CD14-positive monocyte (primary cell): ENCODE measurements at regions not wholly inside any gene's neighbourhood (a gene's known extent, or its start where the extent isn't known, plus 50 kb on each side); places are given as distances from the start of the nearest gene placed in this dataset.

Experiments
- DNase-seq, 3 donors: peaks; one replicate each; pipeline ENCODE4 v3.0.0-alpha.2; 2011 to 2022
- H2AFZ ChIP-seq: 2 replicates; pipeline ENCODE4 v1.6.0; 2012; ENCODE audit warnings: mild to moderate bottlenecking, low read depth, low read length, inconsistent platforms; ENCODE audit not compliant: insufficient read depth, poor library complexity, severe bottlenecking
- H3K27ac ChIP-seq, 2 donors: 1 replicate in 1 of 2; 2 replicates in 1 of 2; pipeline ENCODE4 v1.5.1; 2012 to 2013; ENCODE audit warnings: low read length in 2 of 2, control low read depth in 1 of 2, inconsistent platforms in 1 of 2, low read depth in 1 of 2, mild to moderate bottlenecking in 1 of 2
- H3K27me3 ChIP-seq, 2 donors: one replicate each; pipeline versions ENCODE4 v1.6.0 to v1.6.1; 2011 to 2013; ENCODE audit warnings: low read length in 2 of 2; ENCODE audit not compliant: control insufficient read depth in 2 of 2, insufficient read depth in 2 of 2
- H3K36me3 ChIP-seq, 2 donors: replicated peaks in 1 of 2; 1 replicate in 1 of 2; 2 replicates in 1 of 2; pipeline versions ENCODE4 v1.5.1 to v1.6.1; 2012 to 2013; ENCODE audit warnings: low read length in 2 of 2, control low read depth in 1 of 2, inconsistent platforms in 1 of 2, mild to moderate bottlenecking in 1 of 2; ENCODE audit not compliant: insufficient read depth in 2 of 2, control insufficient read depth in 1 of 2
- H3K4me1 ChIP-seq, 2 donors: 1 replicate in 1 of 2; 2 replicates in 1 of 2; pipeline versions ENCODE4 v1.5.1 to v1.6.1; 2012 to 2013; ENCODE audit warnings: low read length in 2 of 2, control low read depth in 1 of 2, inconsistent platforms in 1 of 2, mild to moderate bottlenecking in 1 of 2, moderate library complexity in 1 of 2; ENCODE audit not compliant: insufficient read depth in 2 of 2, control insufficient read depth in 1 of 2
- H3K4me2 ChIP-seq: replicated peaks from 2 replicates; pipeline ENCODE3; 2012; ENCODE audit warnings: low read length, moderate library complexity, mild to moderate bottlenecking; ENCODE audit not compliant: poor library complexity, severe bottlenecking; ENCODE audit errors: extremely low read depth
- H3K4me3 ChIP-seq, 3 experiments: fragments of 200-600 bp in 1 of 3; sonication (generic) in 1 of 3; replicated peaks in 1 of 3; 1 replicate in 2 of 3; 2 replicates in 1 of 3; pipeline ENCODE4 v1.5.1; 2011 to 2013; ENCODE audit warnings: low read length in 3 of 3, mild to moderate bottlenecking in 3 of 3, control low read depth in 2 of 3, low read depth in 2 of 3, inconsistent platforms in 1 of 3, moderate library complexity in 1 of 3
- H3K79me2 ChIP-seq: 2 replicates; pipeline ENCODE4 v1.6.0; 2012; ENCODE audit warnings: mild to moderate bottlenecking, control low read depth, inconsistent platforms, low read length, moderate library complexity; ENCODE audit not compliant: insufficient read depth
- H3K9ac ChIP-seq: 2 replicates; pipeline ENCODE4 v1.6.0; 2017; ENCODE audit warnings: low read length, mild to moderate bottlenecking; ENCODE audit not compliant: insufficient read depth, poor library complexity, severe bottlenecking
- H3K9me3 ChIP-seq, 2 donors: replicated peaks in 1 of 2; 1 replicate in 1 of 2; 2 replicates in 1 of 2; pipeline versions ENCODE4 v1.5.1 to v1.6.1; 2012 to 2013; ENCODE audit warnings: low read length in 2 of 2, control low read depth in 1 of 2; ENCODE audit not compliant: control insufficient read depth in 1 of 2, insufficient read depth in 1 of 2
- H4K20me1 ChIP-seq: 2 replicates; pipeline ENCODE4 v1.6.0; 2012; ENCODE audit warnings: mild to moderate bottlenecking, low read length, control low read depth, moderate library complexity; ENCODE audit not compliant: insufficient read depth
- H3K27ac Mint-ChIP-seq, 7 donors: one replicate each; pipeline ENCODE4 v1.8.0; 2020; ENCODE audit warnings: mild to moderate bottlenecking in 7 of 7, mixed read lengths in 7 of 7, moderate library complexity in 6 of 7, inconsistent platforms in 2 of 7
- H3K27me3 Mint-ChIP-seq, 3 donors: one replicate each; pipeline ENCODE4 v1.8.0; 2021 to 2022; ENCODE audit warnings: low read depth in 3 of 3, mild to moderate bottlenecking in 3 of 3, mixed read lengths in 3 of 3, moderate library complexity in 3 of 3, inconsistent platforms in 1 of 3
- H3K36me3 Mint-ChIP-seq, 2 donors: one replicate each; pipeline ENCODE4 v1.8.0; 2020; ENCODE audit warnings: mixed read lengths in 2 of 2, inconsistent platforms in 1 of 2, mild to moderate bottlenecking in 1 of 2
- H3K4me1 Mint-ChIP-seq: one replicate; pipeline ENCODE4 v1.8.0; 2020; ENCODE audit warnings: mild to moderate bottlenecking, mixed read lengths
- H3K4me3 Mint-ChIP-seq, 2 donors: one replicate each; pipeline ENCODE4 v1.8.0; 2020; ENCODE audit warnings: mild to moderate bottlenecking in 2 of 2, mixed read lengths in 2 of 2, moderate library complexity in 1 of 2
- H3K9me3 Mint-ChIP-seq, 7 donors: one replicate each; pipeline ENCODE4 v1.8.0; 2020 to 2022; ENCODE audit warnings: mixed read lengths in 7 of 7, mild to moderate bottlenecking in 6 of 7, moderate library complexity in 6 of 7, inconsistent platforms in 2 of 7
- WGBS: methylation state at CpG from one replicate; pipeline ENCODE4 v1.1.5; 2013; ENCODE audit warnings: missing lambda C conversion rate; ENCODE audit not compliant: insufficient coverage; 5-methylcytosine and 5-hydroxymethylcytosine counted together
- intact Hi-C, 2 donors: fragments of 100-400 bp; cut with micrococcal nuclease; formaldehyde crosslinking; loops; one replicate each; pipeline versions ENCODE4 v1.15.0 to v1.15.1; 2023
- TF ChIP-seq, protein P1 (sequence below): fragments of 200-600 bp; IDR thresholded peaks from one replicate; pipeline ENCODE4 v1.8.0; 2022; ENCODE audit warnings: antibody characterized with exemption, mild to moderate bottlenecking

DNA sequence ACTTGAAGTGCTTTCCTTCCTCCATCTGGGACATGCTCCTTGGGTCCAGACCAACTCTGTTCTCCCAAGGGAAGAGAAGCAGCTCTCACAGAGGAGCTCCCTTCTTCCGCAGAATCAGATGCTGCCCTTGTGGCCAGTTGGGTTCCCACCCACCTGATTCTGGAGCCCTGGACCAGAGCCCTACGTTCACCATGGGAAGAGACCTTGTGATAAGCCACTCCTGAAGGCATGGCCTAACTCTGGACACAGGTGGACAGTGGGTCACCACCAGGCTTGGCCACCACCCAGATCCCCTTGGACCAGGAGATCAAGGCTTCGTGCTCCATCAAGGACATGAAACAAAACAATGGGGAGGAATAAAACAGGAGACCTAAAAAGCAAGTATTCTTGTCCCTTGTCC lies 172.2 kb downstream of the RPLP1 start:
- intact Hi-C loops: no loop called here
- H4K20me1 ChIP-seq: no peaks in the 10 kb centered on the region
- H3K4me3 Mint-ChIP-seq: no peak overlapping the region
- H3K79me2 ChIP-seq: no peaks in the 10 kb centered on the region
- H3K9me3 ChIP-seq: no peaks in the 10 kb centered on the region
- WGBS: 100% methylated on average over 2 of the region's 3 CpGs
- H3K27me3 ChIP-seq: no peaks in the 10 kb centered on the region
- H3K9me3 Mint-ChIP-seq: peaks cover 0 to 6% (median 1%) of the 10 kb centered on the region in 7 donors
- peaks cover 2 to 8% (median 2%) of the 10 kb centered on the region in 3 donors for H3K27me3 Mint-ChIP-seq
- H3K4me1 Mint-ChIP-seq: peaks cover 44% of the 10 kb centered on the region
- H3K4me1 ChIP-seq: peaks cover 38 to 44% of the 10 kb centered on the region in 2 donors
- H2AFZ ChIP-seq: no peak overlapping the region
- DNase-seq: no peak
- peaks cover 0 to 4% of the 10 kb centered on the region in 2 donors for H3K36me3 Mint-ChIP-seq
- H3K4me2 ChIP-seq: no peak overlapping the region
- TF ChIP-seq, protein P1, sequence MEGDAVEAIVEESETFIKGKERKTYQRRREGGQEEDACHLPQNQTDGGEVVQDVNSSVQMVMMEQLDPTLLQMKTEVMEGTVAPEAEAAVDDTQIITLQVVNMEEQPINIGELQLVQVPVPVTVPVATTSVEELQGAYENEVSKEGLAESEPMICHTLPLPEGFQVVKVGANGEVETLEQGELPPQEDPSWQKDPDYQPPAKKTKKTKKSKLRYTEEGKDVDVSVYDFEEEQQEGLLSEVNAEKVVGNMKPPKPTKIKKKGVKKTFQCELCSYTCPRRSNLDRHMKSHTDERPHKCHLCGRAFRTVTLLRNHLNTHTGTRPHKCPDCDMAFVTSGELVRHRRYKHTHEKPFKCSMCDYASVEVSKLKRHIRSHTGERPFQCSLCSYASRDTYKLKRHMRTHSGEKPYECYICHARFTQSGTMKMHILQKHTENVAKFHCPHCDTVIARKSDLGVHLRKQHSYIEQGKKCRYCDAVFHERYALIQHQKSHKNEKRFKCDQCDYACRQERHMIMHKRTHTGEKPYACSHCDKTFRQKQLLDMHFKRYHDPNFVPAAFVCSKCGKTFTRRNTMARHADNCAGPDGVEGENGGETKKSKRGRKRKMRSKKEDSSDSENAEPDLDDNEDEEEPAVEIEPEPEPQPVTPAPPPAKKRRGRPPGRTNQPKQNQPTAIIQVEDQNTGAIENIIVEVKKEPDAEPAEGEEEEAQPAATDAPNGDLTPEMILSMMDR: no peak
- H3K9ac ChIP-seq: no peak overlapping the region
- peak overlapping the region in 5 of 7 donors; percentile 46 to 89 (median 78) for H3K27ac Mint-ChIP-seq
- peak overlapping the region in 1 of 2 donors; percentile 33 for H3K27ac ChIP-seq
- H3K36me3 ChIP-seq: no peaks in the 10 kb centered on the region
- no peak overlapping the region for H3K4me3 ChIP-seq

- H3K9me3 ChIP-seq: no peaks in the 10 kb centered on the region
- no peaks in the 10 kb centered on the region for H3K36me3 ChIP-seq
- DNase-seq: no peak
- no peak overlapping the region for H3K4me3 ChIP-seq
- H3K79me2 ChIP-seq: no peaks in the 10 kb centered on the region
- Mint-ChIP-seq H3K4me3 (no peak overlapping the region), H3K9me3 (peaks cover 0 to 6% (median 1%) of the 10 kb centered on the region in 7 donors), H3K4me1 (peaks cover 44% of the 10 kb centered on the region), H3K27ac (peak overlapping the region in 4 of 7 donors; percentile 8 to 93 (median 84)), H3K36me3 (peaks cover 0 to 4% of the 10 kb centered on the region in 2 donors), H3K27me3 (peaks cover 1 to 6% (median 2%) of the 10 kb centered on the region in 3 donors)
- H3K9ac ChIP-seq: no peak overlapping the region
- H2AFZ ChIP-seq: no peak overlapping the region
- peaks cover 38 to 44% of the 10 kb centered on the region in 2 donors for H3K4me1 ChIP-seq
- H3K27ac ChIP-seq: peak overlapping the region in 1 of 2 donors; percentile 33
- 100% methylated on average over 2 of the region's 2 CpGs for WGBS
- intact Hi-C loops: no loop called here
- TF ChIP-seq, protein P1: no peak
- H4K20me1 ChIP-seq: no peaks in the 10 kb centered on the region
- no peaks in the 10 kb centered on the region for H3K27me3 ChIP-seq
- H3K4me2 ChIP-seq: no peak overlapping the region
Observed at GRCh38 chr15:69625328-69625727, 172.7 kb downstream of the RPLP1 start.
